ENCODE measurements at regions not wholly inside any gene's neighbourhood (a gene's known extent, or its start where the extent isn't known, plus 50 kb on each side); places are given as distances from the start of the nearest gene placed in this dataset.
"Not testable (repeated sequence)": the region's sequence is repeated elsewhere in the genome, so short reads cannot be mapped to it uniquely, and the experiment has no call there.

DNA sequence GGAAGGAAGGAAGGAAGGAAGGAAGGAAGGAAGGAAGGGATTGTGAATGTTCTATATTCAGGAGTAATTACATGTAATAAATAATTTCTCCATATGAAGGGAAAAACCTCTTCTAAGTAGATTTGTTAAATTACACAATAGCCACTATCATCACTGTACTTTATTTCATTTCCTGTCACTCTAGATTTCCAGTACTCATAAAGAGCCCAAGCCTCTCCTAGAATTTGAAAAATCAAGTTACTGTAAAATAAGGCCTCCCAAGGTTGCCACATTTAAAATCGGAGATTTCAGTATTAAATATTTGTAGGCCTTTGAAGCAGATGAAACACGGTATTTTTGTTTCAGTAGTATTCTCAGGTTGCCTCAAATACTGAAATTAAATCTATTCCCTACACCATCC, 499.0 kb downstream of the CDH10 start:
- DNase-seq, result no peak

DNA sequence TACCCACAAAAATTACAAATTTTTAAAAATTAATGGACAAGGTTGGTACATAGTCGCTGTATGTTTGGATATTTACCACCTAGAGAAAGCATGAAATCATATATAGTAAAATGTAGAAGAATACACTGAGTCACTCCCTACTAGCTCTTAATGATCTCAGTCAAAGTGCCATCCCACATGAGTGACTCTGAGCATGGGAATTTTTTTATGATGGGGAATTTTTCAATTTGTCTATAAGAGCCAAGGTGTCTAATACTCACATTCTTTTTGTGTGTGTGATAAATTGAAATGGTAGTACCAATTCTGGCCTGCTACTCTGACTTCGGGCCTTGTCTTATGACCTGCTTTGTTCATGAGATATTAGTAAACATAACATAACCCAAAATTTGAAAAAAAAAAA, 483.2 kb downstream of the CDH10 start:
- DNase-seq, result peak; percentile 52

- DNase-seq, result no peak
Observed at GRCh38 chr5:24162343-24162742, 482.4 kb downstream of the CDH10 start.

DNA sequence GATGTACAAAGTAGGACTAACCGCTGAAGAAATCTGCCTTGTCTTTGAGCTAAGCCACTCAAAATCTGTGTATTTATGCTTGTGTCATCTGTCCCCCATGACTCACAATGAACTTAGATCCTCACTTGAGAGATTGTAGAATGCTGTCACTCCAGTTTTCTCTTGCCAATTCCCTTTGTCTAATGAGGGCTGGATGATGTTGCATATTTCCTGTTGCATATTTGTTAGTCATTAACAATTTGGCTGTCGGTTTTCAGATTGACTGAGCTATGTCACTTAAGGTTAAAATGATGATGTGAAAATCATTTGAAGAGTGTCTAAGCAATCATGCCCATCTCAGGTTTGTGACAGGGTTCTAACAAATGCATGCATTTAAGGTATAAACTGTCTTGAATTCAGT, 481.7 kb downstream of the CDH10 start:
- DNase-seq, result peak; percentile 63

- peak; percentile 42 for DNase-seq
Observed at GRCh38 chr5:24167806-24168205, 477.0 kb downstream of the CDH10 start.

DNA sequence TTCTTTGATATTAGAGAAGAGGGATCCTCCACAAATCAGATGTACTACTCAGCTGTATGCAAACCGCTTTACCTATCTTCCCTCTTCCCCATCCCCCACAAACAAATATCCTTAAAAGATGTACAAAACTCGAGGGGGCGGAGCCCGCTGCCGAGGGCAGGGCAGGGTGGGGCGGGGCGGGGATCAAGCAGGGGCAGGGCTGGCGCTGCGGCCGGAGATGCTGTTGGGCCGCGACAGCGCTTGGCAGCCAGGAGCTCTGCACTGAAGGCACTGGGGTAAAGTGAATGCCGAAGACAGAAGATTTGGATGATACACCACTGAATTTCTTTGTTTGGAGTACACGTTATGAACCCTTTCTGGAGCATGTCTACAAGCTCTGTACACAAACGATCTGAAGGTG, 474.8 kb downstream of the CDH10 start:
- no peak for DNase-seq

DNA sequence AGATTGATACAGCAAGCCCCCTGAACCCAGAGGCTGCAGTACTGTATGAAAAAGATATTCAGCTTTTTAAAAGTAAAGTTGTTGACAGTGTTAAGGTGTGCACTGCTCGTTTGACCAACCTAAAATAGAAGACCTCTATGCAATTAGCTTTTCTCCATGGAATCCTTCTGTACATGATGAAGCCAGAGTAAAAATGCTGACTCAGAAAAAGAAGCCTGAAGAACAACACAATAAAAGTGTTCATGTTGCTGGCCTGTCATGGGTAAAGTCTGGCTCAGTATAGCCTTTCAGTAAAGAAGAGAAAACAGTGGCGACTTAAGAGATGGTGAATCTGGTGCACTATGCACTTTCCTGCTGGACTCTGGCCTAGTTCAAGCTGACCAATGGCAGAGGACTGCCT, 473.8 kb downstream of the CDH10 start:
- DNase-seq, result not testable (repeated sequence)

GRCh38 chr5:24177821-24178220, 467.0 kb downstream of the CDH10 start:
- no peak for DNase-seq

DNA sequence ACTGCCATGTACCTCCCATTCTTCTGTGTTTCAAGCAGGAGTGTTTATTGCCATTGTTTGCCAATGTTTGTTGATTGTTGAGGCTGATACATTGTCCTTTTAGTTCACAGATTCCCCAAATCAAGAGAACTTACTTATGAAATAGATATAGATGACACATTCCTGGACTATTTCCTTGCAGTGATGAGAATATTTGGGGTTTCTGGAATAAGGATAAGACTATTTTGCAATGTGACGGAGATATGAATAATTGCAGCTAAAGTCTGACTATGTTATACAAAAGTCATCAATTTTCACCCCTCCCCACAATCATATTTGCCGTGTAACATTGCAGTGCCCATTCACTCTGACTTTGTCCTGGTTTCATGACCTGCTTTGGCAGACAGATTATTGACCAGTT, 460.8 kb downstream of the CDH10 start:
- no peak for DNase-seq

- no peak for DNase-seq
Observed at GRCh38 chr5:24188216-24188925, 456.4 kb downstream of the CDH10 start.

DNA sequence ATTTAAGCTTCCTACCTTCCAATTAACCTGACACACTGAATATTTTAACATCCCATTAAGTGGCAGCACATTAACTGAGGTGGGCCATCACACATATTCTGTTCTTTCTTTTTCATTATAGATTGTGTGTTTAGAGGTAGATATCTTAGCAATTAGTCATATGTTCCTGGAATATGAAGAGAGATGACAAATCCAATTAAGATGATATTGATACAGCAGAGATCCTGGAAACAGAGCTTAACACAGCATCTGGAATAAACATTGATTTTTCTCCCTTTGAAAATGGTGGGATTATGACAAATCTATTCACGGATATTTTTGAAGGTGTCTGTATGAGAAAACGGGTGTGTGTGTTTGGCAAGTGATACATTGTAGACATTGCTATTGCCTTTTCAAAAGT, 448.0 kb downstream of the CDH10 start:
- no peak for DNase-seq

DNA sequence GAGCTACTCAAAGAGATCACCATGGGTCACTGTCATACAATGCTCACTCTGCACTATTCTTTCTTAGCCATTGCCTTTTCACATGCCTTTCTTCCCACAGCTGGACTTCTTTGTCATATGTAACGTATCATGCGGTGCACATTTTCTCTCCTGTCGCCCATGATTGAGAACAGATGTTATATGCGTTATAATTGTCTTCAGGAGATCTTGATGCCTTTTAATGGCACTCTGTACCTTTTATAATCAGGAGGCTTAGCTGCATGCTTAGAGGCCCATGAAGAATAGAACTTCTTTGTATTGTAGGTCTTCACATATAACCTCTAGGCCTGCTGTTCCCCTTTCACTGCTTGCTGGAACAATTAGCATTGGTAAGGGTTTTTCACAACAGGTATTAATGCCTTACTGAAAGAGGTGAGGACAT, 436.1 kb downstream of the CDH10 start:
- DNase-seq, result no peak

GRCh38 chr5:24215114-24215513, 429.7 kb downstream of the CDH10 start:
- DNase-seq, result no peak

- peak; percentile 56 for DNase-seq
Observed at GRCh38 chr5:24222876-24223275, 421.9 kb downstream of the CDH10 start.

- DNase-seq, result no peak
Observed at GRCh38 chr5:24225051-24225450, 419.7 kb downstream of the CDH10 start.

- DNase-seq, result no peak
Observed at GRCh38 chr5:24226479-24226878, 418.3 kb downstream of the CDH10 start.

GRCh38 chr5:24227881-24228280, 416.9 kb downstream of the CDH10 start:
- DNase-seq, result peak; percentile 13

DNA sequence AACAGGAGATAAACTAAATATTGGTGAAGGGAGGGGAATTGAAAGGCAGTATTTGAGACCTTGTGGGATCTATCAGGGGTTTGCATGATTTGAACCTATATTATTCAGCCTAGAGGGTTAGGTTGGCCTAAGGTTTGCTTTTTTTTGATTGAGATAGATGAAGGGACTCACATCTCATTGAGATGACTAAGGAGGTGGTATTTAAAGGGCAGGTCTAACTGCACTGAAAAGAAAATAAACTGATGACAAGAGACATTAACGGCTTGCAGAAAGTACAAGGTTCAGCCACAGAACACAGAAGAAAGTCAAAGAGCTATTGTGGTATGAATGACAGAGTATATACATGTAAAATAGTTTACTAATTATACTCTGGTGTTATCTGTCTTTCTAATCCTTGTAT, 412.7 kb downstream of the CDH10 start:
- DNase-seq, result no peak

DNA sequence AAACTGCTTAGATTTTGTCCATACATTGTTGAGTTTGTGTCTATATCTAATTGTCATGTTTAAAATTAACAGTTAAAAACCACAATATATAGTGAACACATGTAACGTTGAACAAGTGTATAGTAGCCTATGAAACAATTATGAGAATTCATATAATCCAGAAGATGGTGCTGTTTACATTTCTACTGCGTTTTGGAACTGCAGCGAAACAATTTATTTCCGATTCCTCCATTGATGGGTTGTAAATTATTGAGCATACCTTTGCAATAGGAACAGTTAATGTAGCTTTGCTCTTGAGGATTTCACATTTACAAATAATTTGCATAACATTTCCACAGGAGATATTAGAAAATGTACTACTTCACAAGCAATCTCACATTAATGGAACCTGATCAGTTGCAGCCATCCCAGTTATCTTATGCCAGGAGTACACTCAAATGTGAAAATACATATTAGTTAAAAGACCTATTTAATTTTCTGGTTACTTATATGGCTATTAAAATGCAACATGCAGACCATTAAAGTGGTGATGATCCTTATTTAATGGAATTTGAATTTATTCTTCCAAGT, 411.8 kb downstream of the CDH10 start:
- DNase-seq, result no peak

- no peak for DNase-seq
Observed at GRCh38 chr5:24235946-24236345, 408.8 kb downstream of the CDH10 start.

DNA sequence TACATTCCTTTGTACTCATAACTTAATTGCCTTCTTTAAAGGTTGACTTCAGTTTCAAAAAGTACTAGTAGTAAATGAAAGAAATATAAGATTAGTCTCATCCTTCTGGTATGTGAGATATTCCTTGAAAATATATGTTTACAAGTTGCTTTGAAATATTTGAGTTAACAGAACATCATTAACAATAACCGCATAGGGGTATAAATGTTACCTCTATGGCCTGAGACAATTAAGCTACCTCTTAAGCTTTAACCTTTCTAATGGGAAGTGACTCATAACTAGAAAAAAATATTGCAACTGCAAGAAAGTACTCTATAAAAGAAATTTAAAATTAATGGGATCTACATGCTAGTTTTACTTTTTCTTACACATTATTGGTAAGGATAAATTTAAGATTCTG, 399.0 kb downstream of the CDH10 start:
- no peak for DNase-seq

GRCh38 chr5:24264547-24264946, 380.2 kb downstream of the CDH10 start:
- DNase-seq, result no peak

GRCh38 chr5:24265306-24265705, 379.5 kb downstream of the CDH10 start:
- DNase-seq, result no peak

GRCh38 chr5:24268482-24269056, 376.2 kb downstream of the CDH10 start:
- no peak for DNase-seq

GRCh38 chr5:24271702-24272118, 373.1 kb downstream of the CDH10 start:
- not testable (repeated sequence) for DNase-seq

All from kidney glomerular epithelial cell (primary cell).